Esophagus muscularis mucosa (tissue), 3 donors: ENCODE measurements at regions not wholly inside any gene's neighbourhood (a gene's known extent, or its start where the extent isn't known, plus 50 kb on each side); places are given as distances from the start of the nearest gene placed in this dataset.
"Not testable (repeated sequence)": the region's sequence is repeated elsewhere in the genome, so short reads cannot be mapped to it uniquely, and the experiment has no call there.

Source experiments
- CTCF ChIP-seq, 3 experiments: fragments of 200-600 bp in 2 of 3; fragments of 450-650 bp in 1 of 3; sonication (generic) in 2 of 3; IDR thresholded peaks; one replicate each; pipeline ENCODE4 v1.5.1; 2017 to 2019; ENCODE audit warnings: antibody characterized with exemption in 3 of 3, mild to moderate bottlenecking in 2 of 3, moderate library complexity in 1 of 3
- POLR2A ChIP-seq: fragments of 450-650 bp; IDR thresholded peaks from one replicate; pipeline ENCODE4 v1.6.1; 2017; ENCODE audit warnings: antibody characterized with exemption, moderate library complexity, mild to moderate bottlenecking, low read depth

- TF ChIP-seq POLR2A; CTCF (IDR thresholded peaks at IDR 0.05): not testable (repeated sequence)
These were observed 144.4 kb upstream of the C1QTNF3 start for GRCh38 chr5:34187441-34187840.
